Neural crest cell (in vitro differentiated cells): ENCODE measurements at regions not wholly inside any gene's neighbourhood (a gene's known extent, or its start where the extent isn't known, plus 50 kb on each side); places are given as distances from the start of the nearest gene placed in this dataset.

ENCODE experiments used
- DNase-seq: peaks from one replicate; pipeline ENCODE4 v3.0.0; 2021; ENCODE audit warnings: low read depth, mixed read lengths, low spot score
- H3K27ac Mint-ChIP-seq: one replicate; pipeline ENCODE4 v1.8.0; 2021; ENCODE audit warnings: mild to moderate bottlenecking, mixed read lengths; ENCODE audit not compliant: unreplicated experiment
- H3K27me3 Mint-ChIP-seq: 2 replicates; pipeline ENCODE4 v1.8.0; 2021; ENCODE audit warnings: low read depth, mild to moderate bottlenecking, mixed read lengths
- H3K36me3 Mint-ChIP-seq: 2 replicates; pipeline ENCODE4 v1.8.0; 2021; ENCODE audit warnings: low read depth, mild to moderate bottlenecking, mixed read lengths
- H3K4me1 Mint-ChIP-seq: 2 replicates; pipeline ENCODE4 v1.8.0; 2021; ENCODE audit warnings: mixed read lengths
- H3K4me3 Mint-ChIP-seq: one replicate; pipeline ENCODE4 v1.8.0; 2021; ENCODE audit warnings: mild to moderate bottlenecking, mixed read lengths
- H3K9me3 Mint-ChIP-seq: 2 replicates; pipeline ENCODE4 v1.8.0; 2021; ENCODE audit warnings: mixed read lengths
- CTCF ChIP-seq: fragments of 200-600 bp; sonication (generic); conservative IDR thresholded peaks from 2 replicates; pipeline ENCODE4 v1.5.0; 2021; ENCODE audit warnings: antibody characterized with exemption, mild to moderate bottlenecking

- no peak overlapping the region for H3K4me3 Mint-ChIP-seq
- no peaks in the 10 kb centered on the region for H3K4me1 Mint-ChIP-seq
- H3K9me3 Mint-ChIP-seq = peaks cover 2% of the 10 kb centered on the region
- no peaks in the 10 kb centered on the region for H3K36me3 Mint-ChIP-seq
- H3K27me3 Mint-ChIP-seq = no peaks in the 10 kb centered on the region
- DNase-seq = no peak
- H3K27ac Mint-ChIP-seq = no peak overlapping the region
- TF ChIP-seq CTCF = no peak
These were observed 497.8 kb downstream of the AGTPBP1 start for GRCh38 chr9:85243977-85244376.

GRCh38 chr9:85237478-85237877 is 504.3 kb downstream of the AGTPBP1 start:
- no peaks in the 10 kb centered on the region for H3K36me3 Mint-ChIP-seq
- no peaks in the 10 kb centered on the region for H3K27me3 Mint-ChIP-seq
- H3K9me3 Mint-ChIP-seq = peaks cover 2% of the 10 kb centered on the region
- H3K4me1 Mint-ChIP-seq = no peaks in the 10 kb centered on the region
- TF ChIP-seq CTCF = no peak
- H3K4me3 Mint-ChIP-seq = no peak overlapping the region
- no peak overlapping the region for H3K27ac Mint-ChIP-seq
- no peak for DNase-seq

- Mint-ChIP-seq H3K36me3 (no peaks in the 10 kb centered on the region), H3K27ac (no peak overlapping the region), H3K27me3 (peaks cover 2% of the 10 kb centered on the region), H3K9me3 (no peaks in the 10 kb centered on the region), H3K4me1 (no peaks in the 10 kb centered on the region), H3K4me3 (no peak overlapping the region)
- TF ChIP-seq CTCF = no peak
- DNase-seq = no peak
These were observed 511.7 kb downstream of the AGTPBP1 start for GRCh38 chr9:85230081-85230480.

- H3K27ac Mint-ChIP-seq = no peak overlapping the region
- H3K27me3 Mint-ChIP-seq = peaks cover 2% of the 10 kb centered on the region
- TF ChIP-seq CTCF = no peak
- DNase-seq = no peak
- no peaks in the 10 kb centered on the region for H3K36me3 Mint-ChIP-seq
- no peak overlapping the region for H3K4me3 Mint-ChIP-seq
- H3K4me1 Mint-ChIP-seq = no peaks in the 10 kb centered on the region
- no peaks in the 10 kb centered on the region for H3K9me3 Mint-ChIP-seq
These were observed 513.5 kb downstream of the AGTPBP1 start for GRCh38 chr9:85228111-85228855.

- no peak for DNase-seq
- Mint-ChIP-seq H3K4me1 (no peaks in the 10 kb centered on the region), H3K4me3 (no peak overlapping the region), H3K36me3 (no peaks in the 10 kb centered on the region), H3K9me3 (no peaks in the 10 kb centered on the region), H3K27me3 (peaks cover 2% of the 10 kb centered on the region), H3K27ac (no peak overlapping the region)
- no peak for TF ChIP-seq CTCF
These were observed 516.6 kb downstream of the AGTPBP1 start for GRCh38 chr9:85225180-85225579.
